ENCODE measurements at regions not wholly inside any gene's neighbourhood (a gene's known extent, or its start where the extent isn't known, plus 50 kb on each side); places are given as distances from the start of the nearest gene placed in this dataset.
"Not testable (repeated sequence)": the region's sequence is repeated elsewhere in the genome, so short reads cannot be mapped to it uniquely, and the experiment has no call there.

DNA sequence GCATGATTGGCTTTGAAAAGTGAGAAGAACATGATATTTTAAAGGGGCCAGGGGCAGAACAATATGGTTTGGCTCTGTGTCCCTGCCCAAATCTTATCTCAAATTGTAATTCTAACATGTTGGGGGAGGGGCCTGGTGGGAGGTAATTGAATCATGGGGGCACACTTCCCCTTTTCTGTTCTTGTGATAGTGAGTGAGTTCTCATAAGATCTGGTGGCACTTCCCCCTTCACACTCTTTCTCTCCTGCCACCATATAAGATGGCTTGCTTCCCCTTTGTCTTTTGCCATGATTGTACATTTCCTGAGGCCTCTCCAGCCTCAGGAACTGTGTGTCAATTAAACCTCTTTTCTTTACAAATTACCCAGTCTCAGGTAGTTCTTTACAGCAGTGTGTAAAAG lies 85.9 kb upstream of the C1QTNF3 start:
- H3K79me2 ChIP-seq (replicated peaks; ENCODE audit: insufficient read depth, low read length); H3K9me2 ChIP-seq (ENCODE audit: insufficient read depth, low read length); H3K9me3 ChIP-seq (ENCODE audit: low read length); H2AFZ ChIP-seq (ENCODE audit: low read depth, low read length); H3K9ac ChIP-seq (ENCODE audit: low read length); H4K20me1 ChIP-seq (ENCODE audit: insufficient read depth); H3K4me2 ChIP-seq (ENCODE audit: low read length); H3K36me3 ChIP-seq (ENCODE audit: insufficient read depth, low read length); H3K4me3 ChIP-seq (ENCODE audit: low read length); H3K27ac ChIP-seq (ENCODE audit: low read length); H3F3A ChIP-seq (ENCODE audit: insufficient read depth, low read length, poor library complexity, severe bottlenecking); H3K27me3 ChIP-seq (ENCODE audit: insufficient read depth, low read depth, low read length): not testable (repeated sequence)

GRCh38 chr5:34154988-34155387 lies 112.0 kb upstream of the C1QTNF3 start:
- not testable (repeated sequence) for H3K9me3 ChIP-seq (ENCODE audit: low read length); H3K27me3 ChIP-seq (ENCODE audit: insufficient read depth, low read depth, low read length); H3K4me2 ChIP-seq (ENCODE audit: low read length); H2AFZ ChIP-seq (ENCODE audit: low read depth, low read length); H3F3A ChIP-seq (ENCODE audit: insufficient read depth, low read length, poor library complexity, severe bottlenecking); H3K27ac ChIP-seq (ENCODE audit: low read length); H3K9me2 ChIP-seq (ENCODE audit: insufficient read depth, low read length); H3K36me3 ChIP-seq (ENCODE audit: insufficient read depth, low read length); H4K20me1 ChIP-seq (ENCODE audit: insufficient read depth); H3K79me2 ChIP-seq (replicated peaks; ENCODE audit: insufficient read depth, low read length); H3K4me3 ChIP-seq (ENCODE audit: low read length); H3K9ac ChIP-seq (ENCODE audit: low read length)

- H2AFZ ChIP-seq (ENCODE audit: low read depth, low read length); H3K27ac ChIP-seq (ENCODE audit: low read length); H3K79me2 ChIP-seq (replicated peaks; ENCODE audit: insufficient read depth, low read length); H4K20me1 ChIP-seq (ENCODE audit: insufficient read depth); H3K27me3 ChIP-seq (ENCODE audit: insufficient read depth, low read depth, low read length); H3K4me3 ChIP-seq (ENCODE audit: low read length); H3K9me2 ChIP-seq (ENCODE audit: insufficient read depth, low read length); H3F3A ChIP-seq (ENCODE audit: insufficient read depth, low read length, poor library complexity, severe bottlenecking); H3K4me2 ChIP-seq (ENCODE audit: low read length); H3K9me3 ChIP-seq (ENCODE audit: low read length); H3K9ac ChIP-seq (ENCODE audit: low read length); H3K36me3 ChIP-seq (ENCODE audit: insufficient read depth, low read length): not testable (repeated sequence)
Observed at GRCh38 chr5:34156703-34157414, 113.8 kb upstream of the C1QTNF3 start.

- not testable (repeated sequence) for H3K36me3 ChIP-seq (ENCODE audit: insufficient read depth, low read length); H2AFZ ChIP-seq (ENCODE audit: low read depth, low read length); H4K20me1 ChIP-seq (ENCODE audit: insufficient read depth); H3K9ac ChIP-seq (ENCODE audit: low read length); H3K9me3 ChIP-seq (ENCODE audit: low read length); H3K4me3 ChIP-seq (ENCODE audit: low read length); H3F3A ChIP-seq (ENCODE audit: insufficient read depth, low read length, poor library complexity, severe bottlenecking); H3K27me3 ChIP-seq (ENCODE audit: insufficient read depth, low read depth, low read length); H3K4me2 ChIP-seq (ENCODE audit: low read length); H3K27ac ChIP-seq (ENCODE audit: low read length); H3K9me2 ChIP-seq (ENCODE audit: insufficient read depth, low read length); H3K79me2 ChIP-seq (replicated peaks; ENCODE audit: insufficient read depth, low read length)
Observed at GRCh38 chr5:34160904-34161303, 117.9 kb upstream of the C1QTNF3 start.

DNA sequence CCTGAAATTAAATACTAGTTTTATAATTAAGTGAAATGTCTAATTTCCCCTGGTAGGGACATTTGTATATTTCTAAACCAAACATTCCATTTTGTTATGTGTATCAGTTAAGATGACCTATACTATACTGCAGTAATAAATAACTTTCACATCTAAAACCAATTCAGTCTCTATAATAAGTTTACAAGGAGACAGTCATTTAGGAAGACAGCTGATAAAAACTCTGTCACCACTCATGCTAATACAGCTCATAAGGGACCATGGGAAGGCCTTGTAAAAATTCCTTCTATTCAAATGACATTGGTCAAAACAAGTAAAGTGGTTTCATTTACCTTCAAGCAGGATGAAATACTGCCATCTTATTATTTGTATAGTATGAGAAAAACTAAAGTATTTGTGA lies 128.4 kb upstream of the C1QTNF3 start:
- H3K4me3 ChIP-seq (ENCODE audit: low read length); H2AFZ ChIP-seq (ENCODE audit: low read depth, low read length); H4K20me1 ChIP-seq (ENCODE audit: insufficient read depth); H3K27ac ChIP-seq (ENCODE audit: low read length); H3K4me2 ChIP-seq (ENCODE audit: low read length); H3F3A ChIP-seq (ENCODE audit: insufficient read depth, low read length, poor library complexity, severe bottlenecking); H3K9me3 ChIP-seq (ENCODE audit: low read length); H3K27me3 ChIP-seq (ENCODE audit: insufficient read depth, low read depth, low read length); H3K79me2 ChIP-seq (replicated peaks; ENCODE audit: insufficient read depth, low read length); H3K9me2 ChIP-seq (ENCODE audit: insufficient read depth, low read length); H3K9ac ChIP-seq (ENCODE audit: low read length); H3K36me3 ChIP-seq (ENCODE audit: insufficient read depth, low read length): not testable (repeated sequence)

DNA sequence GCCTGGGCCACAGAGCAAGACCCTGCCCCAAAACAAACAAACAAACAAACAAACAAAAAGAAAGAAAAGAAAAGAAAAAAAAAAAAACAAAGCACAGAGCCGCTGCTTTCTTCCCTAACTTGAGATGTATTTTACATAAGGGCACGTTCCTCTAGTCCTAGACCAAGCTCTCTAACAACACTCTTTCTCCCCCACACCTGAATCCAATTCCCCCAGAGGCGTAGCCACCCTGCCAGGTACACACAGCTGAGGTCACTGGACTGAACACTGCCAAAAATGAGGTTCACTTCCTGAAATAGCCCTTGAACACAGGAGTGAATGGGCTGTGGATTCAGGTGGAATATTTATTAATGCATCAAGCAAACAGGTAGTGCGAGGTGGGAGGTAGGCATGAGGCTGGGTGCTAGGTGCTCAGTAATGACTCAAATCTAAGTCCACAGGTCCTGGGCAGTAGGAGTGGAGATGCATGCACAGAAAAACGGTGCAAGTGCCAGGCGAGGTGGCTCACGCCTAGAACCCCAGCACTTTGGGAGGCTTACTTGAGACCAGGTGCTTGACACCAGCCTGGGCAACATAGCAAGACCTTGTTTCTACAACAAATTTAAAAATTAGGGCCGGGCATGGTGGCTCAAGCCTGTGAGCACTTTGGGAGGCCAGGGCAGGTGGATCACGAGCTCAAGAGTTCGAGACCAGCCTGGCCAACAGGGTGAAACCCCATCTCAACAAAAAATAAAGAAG lies 136.6 kb upstream of the C1QTNF3 start:
- not testable (repeated sequence) for H3K4me3 ChIP-seq (ENCODE audit: low read length); H3K9me3 ChIP-seq (ENCODE audit: low read length); H3K36me3 ChIP-seq (ENCODE audit: insufficient read depth, low read length); H3K9me2 ChIP-seq (ENCODE audit: insufficient read depth, low read length); H3K27me3 ChIP-seq (ENCODE audit: insufficient read depth, low read depth, low read length); H3K4me2 ChIP-seq (ENCODE audit: low read length); H3F3A ChIP-seq (ENCODE audit: insufficient read depth, low read length, poor library complexity, severe bottlenecking); H3K79me2 ChIP-seq (replicated peaks; ENCODE audit: insufficient read depth, low read length); H2AFZ ChIP-seq (ENCODE audit: low read depth, low read length); H4K20me1 ChIP-seq (ENCODE audit: insufficient read depth); H3K27ac ChIP-seq (ENCODE audit: low read length); H3K9ac ChIP-seq (ENCODE audit: low read length)

DNA sequence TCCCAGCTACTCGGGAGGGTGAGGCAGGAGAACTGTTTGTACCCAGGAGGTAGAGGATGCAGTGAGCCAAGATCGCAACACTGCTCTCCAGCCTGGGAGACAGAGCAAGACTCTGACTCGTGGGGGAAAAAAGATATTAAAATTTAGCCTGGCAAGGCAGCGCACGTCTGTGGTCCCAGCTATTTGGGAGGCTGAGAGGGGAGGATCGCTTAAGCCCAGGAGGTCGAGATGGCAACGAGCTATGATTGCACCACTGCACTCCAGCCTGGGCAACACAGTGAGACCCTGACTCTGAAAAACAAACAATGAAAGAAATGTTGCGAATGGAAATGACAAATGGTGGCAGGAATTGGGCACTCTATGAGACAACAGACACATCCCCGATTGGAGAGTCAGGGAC lies 137.2 kb upstream of the C1QTNF3 start:
- H3K4me2 ChIP-seq (ENCODE audit: low read length); H3K9me2 ChIP-seq (ENCODE audit: insufficient read depth, low read length); H3F3A ChIP-seq (ENCODE audit: insufficient read depth, low read length, poor library complexity, severe bottlenecking); H3K27me3 ChIP-seq (ENCODE audit: insufficient read depth, low read depth, low read length); H3K79me2 ChIP-seq (replicated peaks; ENCODE audit: insufficient read depth, low read length); H3K9me3 ChIP-seq (ENCODE audit: low read length); H3K4me3 ChIP-seq (ENCODE audit: low read length); H3K9ac ChIP-seq (ENCODE audit: low read length); H4K20me1 ChIP-seq (ENCODE audit: insufficient read depth); H3K36me3 ChIP-seq (ENCODE audit: insufficient read depth, low read length); H2AFZ ChIP-seq (ENCODE audit: low read depth, low read length); H3K27ac ChIP-seq (ENCODE audit: low read length): not testable (repeated sequence)

DNA sequence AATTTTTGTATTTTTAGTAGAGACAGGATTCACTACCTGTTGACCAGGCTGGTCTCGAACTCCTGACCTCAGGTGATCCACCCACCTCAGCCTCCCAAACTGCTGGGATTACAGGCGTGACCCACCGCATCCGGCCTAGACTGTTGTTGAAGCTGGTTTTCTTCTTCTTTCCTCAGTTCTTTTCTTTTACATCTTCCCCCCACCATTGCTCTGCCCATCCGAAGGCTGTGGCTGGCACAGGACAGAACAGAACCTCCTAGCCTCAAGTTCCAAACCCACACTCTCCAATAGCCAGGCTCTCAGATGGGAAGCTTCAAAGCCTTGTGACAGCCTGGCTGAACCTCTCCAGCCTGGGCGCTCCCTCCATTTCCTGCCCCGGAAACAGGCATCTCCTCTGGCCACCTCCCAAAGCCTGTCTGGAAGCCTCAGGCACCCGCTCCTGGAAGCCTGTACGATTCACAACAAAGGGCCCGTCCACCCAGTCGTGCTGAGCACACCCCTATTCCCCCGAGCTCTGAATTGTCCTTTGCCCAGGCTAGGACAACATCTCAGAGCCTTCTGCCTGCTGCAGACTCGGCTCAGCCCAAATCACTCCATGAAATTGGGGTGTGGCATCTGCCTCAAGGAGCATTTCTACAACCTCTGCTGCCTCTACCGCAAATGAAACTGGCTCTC lies 138.1 kb upstream of the C1QTNF3 start:
- H3K9me2 ChIP-seq (ENCODE audit: insufficient read depth, low read length); H3K4me3 ChIP-seq (ENCODE audit: low read length); H3F3A ChIP-seq (ENCODE audit: insufficient read depth, low read length, poor library complexity, severe bottlenecking); H3K9ac ChIP-seq (ENCODE audit: low read length); H2AFZ ChIP-seq (ENCODE audit: low read depth, low read length); H3K79me2 ChIP-seq (replicated peaks; ENCODE audit: insufficient read depth, low read length); H3K36me3 ChIP-seq (ENCODE audit: insufficient read depth, low read length); H3K27me3 ChIP-seq (ENCODE audit: insufficient read depth, low read depth, low read length); H3K9me3 ChIP-seq (ENCODE audit: low read length); H3K4me2 ChIP-seq (ENCODE audit: low read length); H3K27ac ChIP-seq (ENCODE audit: low read length); H4K20me1 ChIP-seq (ENCODE audit: insufficient read depth): not testable (repeated sequence)

Measured in neural cell (in vitro differentiated cells).